ENCODE measurements at regions not wholly inside any gene's neighbourhood (a gene's known extent, or its start where the extent isn't known, plus 50 kb on each side); places are given as distances from the start of the nearest gene placed in this dataset.

DNA sequence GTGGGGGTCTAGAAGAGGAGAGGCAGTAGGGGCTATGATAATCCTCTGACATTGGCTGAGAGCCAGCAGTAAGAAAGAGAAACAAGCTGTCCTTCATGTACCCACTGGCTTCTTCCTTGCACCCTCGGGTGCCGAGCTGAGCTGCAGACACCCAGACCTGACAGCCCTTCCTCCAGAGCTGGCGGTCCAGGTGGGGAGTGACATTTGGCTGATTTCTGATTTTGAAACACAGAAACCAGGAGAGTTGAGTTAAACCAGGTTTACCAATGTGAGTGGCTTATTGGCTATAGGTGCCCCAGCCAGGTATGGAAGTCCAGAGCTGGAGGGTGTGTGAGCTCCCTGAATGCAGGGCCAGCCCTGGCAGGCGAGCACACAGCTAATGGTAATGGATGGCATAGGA lies 59.2 kb downstream of the GADD45G start:
- H3K4me3 ChIP-seq (ENCODE audit: low read depth, low read length), result no peak overlapping the region
- DNase-seq, result no peak
- H3K36me3 ChIP-seq, result no peaks in the 10 kb centered on the region
- H3K27me3 ChIP-seq, result no peaks in the 10 kb centered on the region
- H3K9me3 ChIP-seq, result no peaks in the 10 kb centered on the region
- TF ChIP-seq, protein P1, sequence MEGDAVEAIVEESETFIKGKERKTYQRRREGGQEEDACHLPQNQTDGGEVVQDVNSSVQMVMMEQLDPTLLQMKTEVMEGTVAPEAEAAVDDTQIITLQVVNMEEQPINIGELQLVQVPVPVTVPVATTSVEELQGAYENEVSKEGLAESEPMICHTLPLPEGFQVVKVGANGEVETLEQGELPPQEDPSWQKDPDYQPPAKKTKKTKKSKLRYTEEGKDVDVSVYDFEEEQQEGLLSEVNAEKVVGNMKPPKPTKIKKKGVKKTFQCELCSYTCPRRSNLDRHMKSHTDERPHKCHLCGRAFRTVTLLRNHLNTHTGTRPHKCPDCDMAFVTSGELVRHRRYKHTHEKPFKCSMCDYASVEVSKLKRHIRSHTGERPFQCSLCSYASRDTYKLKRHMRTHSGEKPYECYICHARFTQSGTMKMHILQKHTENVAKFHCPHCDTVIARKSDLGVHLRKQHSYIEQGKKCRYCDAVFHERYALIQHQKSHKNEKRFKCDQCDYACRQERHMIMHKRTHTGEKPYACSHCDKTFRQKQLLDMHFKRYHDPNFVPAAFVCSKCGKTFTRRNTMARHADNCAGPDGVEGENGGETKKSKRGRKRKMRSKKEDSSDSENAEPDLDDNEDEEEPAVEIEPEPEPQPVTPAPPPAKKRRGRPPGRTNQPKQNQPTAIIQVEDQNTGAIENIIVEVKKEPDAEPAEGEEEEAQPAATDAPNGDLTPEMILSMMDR (IDR thresholded peaks at IDR 0.05; ENCODE audit: low read depth, low read length), result no peak
- H3K4me1 ChIP-seq, result peaks cover 12% of the 10 kb centered on the region

- H3K4me3 ChIP-seq (ENCODE audit: low read depth, low read length), result no peak overlapping the region
- H3K27me3 ChIP-seq, result no peaks in the 10 kb centered on the region
- no peaks in the 10 kb centered on the region for H3K36me3 ChIP-seq
- no peak for DNase-seq
- TF ChIP-seq, protein P1 (IDR thresholded peaks at IDR 0.05; ENCODE audit: low read depth, low read length), result no peak
- H3K4me1 ChIP-seq, result peaks cover 12% of the 10 kb centered on the region
- no peaks in the 10 kb centered on the region for H3K9me3 ChIP-seq
Observed at GRCh38 chr9:89664896-89665329, 60.1 kb downstream of the GADD45G start.

GRCh38 chr9:89666364-89666763 lies 61.6 kb downstream of the GADD45G start:
- DNase-seq, result no peak
- no peak overlapping the region for H3K4me3 ChIP-seq (ENCODE audit: low read depth, low read length)
- no peaks in the 10 kb centered on the region for H3K36me3 ChIP-seq
- H3K4me1 ChIP-seq, result peaks cover 8% of the 10 kb centered on the region
- no peaks in the 10 kb centered on the region for H3K9me3 ChIP-seq
- TF ChIP-seq, protein P1 (IDR thresholded peaks at IDR 0.05; ENCODE audit: low read depth, low read length), result no peak
- no peaks in the 10 kb centered on the region for H3K27me3 ChIP-seq

DNA sequence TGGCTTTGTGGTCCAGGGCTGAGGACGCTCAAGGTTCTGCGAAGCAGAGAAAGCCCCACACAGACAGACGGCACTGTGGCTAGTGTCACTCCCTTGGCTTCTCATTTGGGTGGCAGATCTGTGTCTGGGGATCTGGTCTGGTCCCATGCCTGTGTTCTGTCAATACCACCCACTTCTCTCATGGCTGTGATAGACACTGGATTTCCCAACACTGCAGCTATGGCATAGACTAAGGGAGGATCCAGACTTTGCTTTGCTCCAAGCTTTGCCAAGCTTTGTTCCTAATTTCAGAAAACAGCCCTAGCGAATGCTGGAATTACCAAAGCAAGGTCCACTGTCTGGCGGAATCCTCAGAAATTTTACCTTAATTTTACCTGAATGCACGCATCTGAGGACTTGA lies 62.1 kb downstream of the GADD45G start:
- H3K27me3 ChIP-seq, result no peaks in the 10 kb centered on the region

DNA sequence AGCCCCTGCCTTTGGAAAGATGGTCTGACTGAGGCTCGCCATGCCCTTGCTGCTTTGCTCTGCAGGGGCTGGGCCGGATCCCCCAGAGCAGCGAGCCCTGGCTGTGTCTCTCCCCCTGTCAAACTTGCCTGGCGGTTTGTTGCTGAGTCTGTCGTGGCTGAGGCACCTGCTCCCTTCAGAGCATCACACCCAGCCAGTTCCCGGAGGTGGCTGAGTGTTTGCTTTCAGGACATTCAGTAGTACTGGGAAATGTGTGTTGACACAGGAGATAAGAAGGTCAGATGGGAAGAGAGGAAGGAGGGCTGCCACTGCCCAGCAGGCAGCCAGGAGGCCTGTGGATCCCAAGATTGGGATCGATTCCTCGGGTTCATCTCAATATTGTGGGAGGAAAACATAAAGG lies 62.9 kb downstream of the GADD45G start:
- Histone ChIP-seq H3K9me3 (no peaks in the 10 kb centered on the region), H3K27me3 (no peaks in the 10 kb centered on the region), H3K4me3 (ENCODE audit: low read depth, low read length) (no peak overlapping the region), H3K36me3 (no peaks in the 10 kb centered on the region), H3K4me1 (peaks cover 3% of the 10 kb centered on the region)
- TF ChIP-seq, protein P1 (IDR thresholded peaks at IDR 0.05; ENCODE audit: low read depth, low read length), result no peak
- no peak for DNase-seq

More for the DNA sequence above, 62.1 kb downstream of the GADD45G start:
- Histone ChIP-seq H3K9me3 (no peaks in the 10 kb centered on the region), H3K4me3 (ENCODE audit: low read depth, low read length) (no peak overlapping the region), H3K36me3 (no peaks in the 10 kb centered on the region), H3K4me1 (peaks cover 4% of the 10 kb centered on the region)
- TF ChIP-seq, protein P1 (IDR thresholded peaks at IDR 0.05; ENCODE audit: low read depth, low read length), result no peak
- peak; percentile 45 for DNase-seq

- TF ChIP-seq, protein P1 (IDR thresholded peaks at IDR 0.05; ENCODE audit: low read depth, low read length), result no peak
- Histone ChIP-seq H3K4me1 (no peaks in the 10 kb centered on the region; the same call in 1 of the 2 replicates), H3K36me3 (no peaks in the 10 kb centered on the region), H3K4me3 (ENCODE audit: low read depth, low read length) (no peak overlapping the region), H3K27me3 (no peaks in the 10 kb centered on the region), H3K9me3 (no peaks in the 10 kb centered on the region)
- DNase-seq, result no peak
Observed at GRCh38 chr9:89668216-89668865, 63.5 kb downstream of the GADD45G start.
